LNCaP clone FGC (cell line): ENCODE measurements at regions not wholly inside any gene's neighbourhood (a gene's known extent, or its start where the extent isn't known, plus 50 kb on each side); places are given as distances from the start of the nearest gene placed in this dataset.

ENCODE experiments used
- DNase-seq: peaks from one replicate; pipeline ENCODE4 v3.0.0-alpha.2; 2011; ENCODE audit warnings: low read depth
- H3K4me3 ChIP-seq: 2 replicates; pipeline ENCODE4 v1.5.1; 2011; ENCODE audit warnings: mild to moderate bottlenecking, low read depth, low read length, control low read depth
- TF ChIP-seq, protein P1 (sequence below): IDR thresholded peaks from 2 replicates; pipeline ENCODE4 v1.5.1; 2012; ENCODE audit warnings: mild to moderate bottlenecking; ENCODE audit not compliant: control insufficient read depth, insufficient read depth; ENCODE audit errors: extremely low read depth

DNA sequence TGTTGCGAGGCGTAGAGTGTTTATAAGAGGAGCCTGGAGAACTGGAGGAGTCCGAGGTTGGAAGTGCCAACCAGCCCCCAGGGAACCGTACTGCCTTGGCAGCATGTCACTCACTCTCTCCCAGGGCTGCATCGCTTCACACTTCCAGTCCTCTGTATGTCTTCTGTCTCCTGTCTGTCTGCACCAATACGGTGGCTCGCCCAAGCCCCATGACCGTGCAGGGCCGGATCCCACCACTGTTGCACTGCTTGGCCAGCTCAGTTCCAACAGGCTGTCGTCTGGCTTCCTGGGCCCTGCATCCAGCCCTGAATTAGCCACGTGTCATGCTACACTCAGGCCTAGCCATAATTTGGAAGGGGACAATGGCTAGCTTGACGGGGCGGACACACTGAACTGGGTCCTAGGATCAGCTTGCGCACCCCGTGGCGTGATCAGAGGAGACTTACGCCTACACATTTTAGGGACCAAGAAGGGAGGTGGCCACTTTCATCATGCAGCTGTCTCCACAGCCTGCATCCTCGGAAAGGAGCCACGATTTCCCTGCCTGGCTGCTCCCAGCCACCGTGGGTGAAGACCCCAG is 147.1 kb downstream of the URI1 start:
- TF ChIP-seq, protein P1, sequence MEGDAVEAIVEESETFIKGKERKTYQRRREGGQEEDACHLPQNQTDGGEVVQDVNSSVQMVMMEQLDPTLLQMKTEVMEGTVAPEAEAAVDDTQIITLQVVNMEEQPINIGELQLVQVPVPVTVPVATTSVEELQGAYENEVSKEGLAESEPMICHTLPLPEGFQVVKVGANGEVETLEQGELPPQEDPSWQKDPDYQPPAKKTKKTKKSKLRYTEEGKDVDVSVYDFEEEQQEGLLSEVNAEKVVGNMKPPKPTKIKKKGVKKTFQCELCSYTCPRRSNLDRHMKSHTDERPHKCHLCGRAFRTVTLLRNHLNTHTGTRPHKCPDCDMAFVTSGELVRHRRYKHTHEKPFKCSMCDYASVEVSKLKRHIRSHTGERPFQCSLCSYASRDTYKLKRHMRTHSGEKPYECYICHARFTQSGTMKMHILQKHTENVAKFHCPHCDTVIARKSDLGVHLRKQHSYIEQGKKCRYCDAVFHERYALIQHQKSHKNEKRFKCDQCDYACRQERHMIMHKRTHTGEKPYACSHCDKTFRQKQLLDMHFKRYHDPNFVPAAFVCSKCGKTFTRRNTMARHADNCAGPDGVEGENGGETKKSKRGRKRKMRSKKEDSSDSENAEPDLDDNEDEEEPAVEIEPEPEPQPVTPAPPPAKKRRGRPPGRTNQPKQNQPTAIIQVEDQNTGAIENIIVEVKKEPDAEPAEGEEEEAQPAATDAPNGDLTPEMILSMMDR = no peak
- no peak overlapping the region for H3K4me3 ChIP-seq
- no peak for DNase-seq

DNA sequence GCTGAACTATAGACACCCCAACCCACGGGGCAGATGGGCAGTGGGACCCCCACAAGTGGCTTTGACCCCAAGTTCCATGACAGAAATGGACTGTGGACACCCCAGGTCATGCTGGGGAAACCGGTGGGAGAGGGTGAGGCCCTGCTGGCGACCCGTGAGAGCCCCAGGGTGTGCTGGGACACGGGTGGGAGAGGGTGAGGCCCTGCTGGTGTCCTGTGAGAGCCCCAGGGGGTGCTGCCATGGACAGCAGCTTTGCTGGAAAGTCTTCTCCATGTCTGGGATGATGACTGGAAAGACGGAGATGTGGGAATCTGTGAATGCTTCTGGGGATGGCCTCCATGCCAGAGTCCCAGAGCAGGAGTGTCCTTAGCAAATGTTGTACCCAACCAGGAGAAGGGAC is 148.4 kb downstream of the URI1 start:
- TF ChIP-seq, protein P1 = no peak
- no peak for DNase-seq
- no peak overlapping the region for H3K4me3 ChIP-seq

DNA sequence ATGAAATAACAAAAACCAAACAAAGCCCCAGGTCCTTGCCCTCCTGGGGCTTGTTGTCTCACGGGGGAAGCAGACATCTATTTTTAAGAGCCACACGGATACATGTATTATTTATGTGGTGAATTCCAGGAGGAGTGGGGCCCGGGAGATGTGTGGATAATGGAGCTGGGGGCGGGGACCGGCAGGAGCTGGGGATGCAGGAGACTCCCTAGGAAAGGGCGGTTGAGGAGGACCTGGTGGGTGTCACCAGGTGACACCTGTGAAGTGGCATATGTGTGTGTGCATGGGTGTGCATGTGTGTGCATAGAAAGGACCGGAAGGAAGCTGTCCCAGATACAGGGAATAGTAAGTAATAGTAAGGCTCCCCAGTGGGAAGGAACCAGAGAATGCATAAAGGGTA is 148.9 kb downstream of the URI1 start:
- H3K4me3 ChIP-seq = no peak overlapping the region
- TF ChIP-seq, protein P1 = no peak
- DNase-seq = no peak

DNA sequence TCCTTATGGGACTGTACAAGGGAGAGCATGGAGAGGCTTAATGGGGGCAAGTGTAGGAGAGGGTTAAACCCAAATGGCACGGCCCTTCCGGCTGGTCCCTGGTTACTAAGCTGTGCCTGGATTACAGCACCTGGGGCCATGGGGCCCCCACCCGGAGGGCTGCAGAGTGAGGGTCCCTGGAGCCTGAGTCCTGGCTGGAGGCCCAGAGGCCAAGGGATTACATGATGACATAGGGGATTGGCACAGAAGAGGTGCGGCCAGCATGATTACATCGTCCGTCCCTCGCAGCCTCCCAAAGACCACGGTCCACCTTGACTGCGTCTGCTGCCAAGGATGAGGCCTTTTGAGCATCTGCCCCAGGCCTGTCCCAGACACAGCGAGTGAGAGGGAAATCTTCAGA is 149.4 kb downstream of the URI1 start:
- DNase-seq = no peak
- TF ChIP-seq, protein P1 = no peak
- H3K4me3 ChIP-seq = no peak overlapping the region

DNA sequence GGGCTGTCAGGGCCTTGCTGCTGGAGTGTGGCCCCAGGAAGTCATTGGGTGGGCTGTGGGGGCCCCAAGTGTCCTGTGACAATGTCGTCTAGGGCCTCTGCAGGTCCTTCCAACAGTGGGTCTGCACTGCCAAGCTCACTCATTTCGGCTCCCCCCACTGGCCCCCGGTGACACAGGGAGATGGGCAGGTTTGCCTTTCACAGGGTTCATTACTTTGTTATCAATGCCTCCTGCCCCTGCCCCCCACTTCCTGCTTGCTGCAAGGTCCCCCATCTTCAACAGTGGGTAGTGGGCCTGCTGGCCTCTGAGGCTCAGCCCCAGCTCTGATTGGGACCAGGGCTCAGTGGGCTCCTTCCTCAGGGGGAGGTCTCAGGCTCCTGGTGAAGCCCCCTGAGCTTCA is 149.8 kb downstream of the URI1 start:
- no peak for DNase-seq
- TF ChIP-seq, protein P1 = no peak
- no peak overlapping the region for H3K4me3 ChIP-seq

DNA sequence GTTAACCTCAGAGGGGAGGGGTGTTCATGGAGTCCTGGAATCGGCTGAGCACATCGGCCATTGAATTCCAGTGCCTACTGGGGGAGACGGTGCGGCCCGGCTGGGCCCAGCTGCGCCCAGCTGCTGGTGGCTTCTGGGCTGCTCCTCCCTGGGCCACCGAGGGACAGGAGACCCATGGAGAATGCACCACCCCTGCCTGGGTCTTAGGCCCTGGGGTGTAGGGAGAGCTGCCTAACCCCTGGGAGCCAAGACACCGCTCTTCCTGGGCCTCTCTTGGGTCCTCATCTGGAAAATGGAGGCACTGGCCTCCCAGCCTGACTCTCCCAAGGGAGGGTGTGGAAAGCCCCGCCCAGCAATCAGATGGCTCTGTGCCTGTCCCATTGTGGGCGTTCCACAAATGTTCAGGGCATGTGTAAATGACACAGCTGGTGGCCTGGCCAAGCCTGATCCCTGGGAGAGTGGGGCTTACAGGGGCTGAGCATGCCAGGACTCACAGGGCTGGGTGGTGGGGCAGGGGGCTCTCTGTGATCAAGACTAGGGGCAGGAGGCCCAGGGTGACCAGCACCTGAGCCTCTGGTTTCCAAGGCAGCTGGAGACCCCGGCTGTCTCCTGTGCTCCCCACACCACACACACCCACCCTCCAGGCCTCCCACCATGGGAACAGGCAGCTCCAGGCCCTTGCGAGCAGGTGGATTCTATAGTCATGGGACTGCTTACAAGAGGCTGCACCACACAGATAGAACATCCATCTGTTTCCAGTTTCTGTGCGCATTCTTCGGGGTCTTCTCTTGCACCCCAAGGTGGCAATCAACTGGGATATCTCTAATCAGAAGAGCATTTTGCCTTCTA is 150.9 kb downstream of the URI1 start:
- no peak overlapping the region for H3K4me3 ChIP-seq
- no peak for DNase-seq
- TF ChIP-seq, protein P1 = no peak
